Neuronal stem cell (in vitro differentiated cells): ENCODE measurements at regions not wholly inside any gene's neighbourhood (a gene's known extent, or its start where the extent isn't known, plus 50 kb on each side); places are given as distances from the start of the nearest gene placed in this dataset.
"Not testable (repeated sequence)": the region's sequence is repeated elsewhere in the genome, so short reads cannot be mapped to it uniquely, and the experiment has no call there.

Source experiments
- DNase-seq: peaks from one replicate; pipeline ENCODE4 v3.0.0-alpha.2; 2013; ENCODE audit warnings: low spot score
- H2AFZ ChIP-seq: one replicate; pipeline ENCODE4 v1.6.1; 2013; ENCODE audit warnings: mild to moderate bottlenecking, low read length, inconsistent platforms
- H2AK5ac ChIP-seq: 2 replicates; pipeline ENCODE4 v1.6.1; 2013; ENCODE audit warnings: low read depth, mild to moderate bottlenecking, inconsistent platforms, low read length, moderate library complexity, mixed read lengths
- H2BK120ac ChIP-seq: 2 replicates; pipeline ENCODE4 v1.6.1; 2013; ENCODE audit warnings: low read depth, mild to moderate bottlenecking, inconsistent platforms, low read length, moderate library complexity, mixed read lengths
- H2BK12ac ChIP-seq: one replicate; pipeline ENCODE4 v1.6.1; 2013; ENCODE audit warnings: low read length, inconsistent platforms
- H2BK15ac ChIP-seq: 2 replicates; pipeline ENCODE4 v1.6.1; 2013; ENCODE audit warnings: mild to moderate bottlenecking, low read length, inconsistent platforms, mixed read lengths
- H2BK5ac ChIP-seq: one replicate; pipeline ENCODE4 v1.6.1; 2013; ENCODE audit warnings: inconsistent platforms, mild to moderate bottlenecking, low read length, moderate library complexity
- H3K14ac ChIP-seq: one replicate; pipeline ENCODE4 v1.6.1; 2013; ENCODE audit warnings: low read length, inconsistent platforms
- H3K18ac ChIP-seq: 2 replicates; pipeline ENCODE4 v1.6.1; 2013; ENCODE audit warnings: low read length, inconsistent platforms
- H3K23ac ChIP-seq: 2 replicates; pipeline ENCODE4 v1.6.1; 2013; ENCODE audit warnings: low read depth, mild to moderate bottlenecking, mixed read lengths, low read length, inconsistent platforms; ENCODE audit not compliant: poor library complexity
- H3K27ac ChIP-seq: replicated peaks from 3 replicates; pipeline ENCODE4 v1.5.1; 2013; ENCODE audit warnings: low read length, inconsistent platforms
- H3K27me3 ChIP-seq, 3 experiments: 2 replicates each; pipeline ENCODE4 v1.6.1; 2013; ENCODE audit warnings: low read length in 3 of 3, mild to moderate bottlenecking in 2 of 3, inconsistent platforms in 1 of 3, low read depth in 1 of 3, mixed read lengths in 1 of 3, moderate library complexity in 1 of 3; ENCODE audit not compliant: control insufficient read depth in 3 of 3, insufficient read depth in 3 of 3
- H3K36me3 ChIP-seq, 2 donors: replicated peaks in 1 of 2; 2 replicates each; pipeline ENCODE4 v1.6.1; 2013; ENCODE audit warnings: low read length in 2 of 2; ENCODE audit not compliant: control insufficient read depth in 2 of 2, insufficient read depth in 2 of 2
- H3K4ac ChIP-seq: 2 replicates; pipeline ENCODE4 v1.6.1; 2013; ENCODE audit warnings: inconsistent platforms, mild to moderate bottlenecking, low read length, moderate library complexity
- H3K4me1 ChIP-seq, 2 donors: 1 replicate in 1 of 2; 2 replicates in 1 of 2; pipeline ENCODE4 v1.6.1; 2013; ENCODE audit warnings: low read length in 2 of 2, low read depth in 1 of 2; ENCODE audit not compliant: control insufficient read depth in 2 of 2, insufficient read depth in 1 of 2
- H3K4me2 ChIP-seq: one replicate; pipeline ENCODE4 v1.6.1; 2013; ENCODE audit warnings: mild to moderate bottlenecking, low read length, inconsistent platforms; ENCODE audit not compliant: insufficient read depth, poor library complexity, severe bottlenecking
- H3K4me3 ChIP-seq, 2 donors: 2 replicates each; pipeline ENCODE4 v1.5.1; 2013; ENCODE audit warnings: low read length in 2 of 2, mild to moderate bottlenecking in 2 of 2, inconsistent platforms in 1 of 2, moderate library complexity in 1 of 2
- H3K79me1 ChIP-seq: one replicate; pipeline ENCODE4 v1.6.1; 2013; ENCODE audit warnings: low read depth, mild to moderate bottlenecking, inconsistent platforms, low read length, moderate library complexity
- H3K9ac ChIP-seq: one replicate; pipeline ENCODE4 v1.6.1; 2013; ENCODE audit warnings: mild to moderate bottlenecking, low read depth, low read length, inconsistent platforms; ENCODE audit not compliant: poor library complexity
- H3K9me3 ChIP-seq, 2 donors: replicated peaks in 1 of 2; 2 replicates each; pipeline versions ENCODE3 to v1.6.1; 2013; ENCODE audit warnings: low read length in 2 of 2, mild to moderate bottlenecking in 2 of 2, inconsistent platforms in 1 of 2, low read depth in 1 of 2, mixed read lengths in 1 of 2, moderate library complexity in 1 of 2; ENCODE audit not compliant: control insufficient read depth in 2 of 2, insufficient read depth in 1 of 2
- H4K8ac ChIP-seq: one replicate; pipeline ENCODE4 v1.6.1; 2013; ENCODE audit warnings: low read depth, mild to moderate bottlenecking, inconsistent platforms, low read length, moderate library complexity
- H4K91ac ChIP-seq: one replicate; pipeline ENCODE4 v1.6.1; 2013; ENCODE audit warnings: low read length, low read depth, mild to moderate bottlenecking, inconsistent platforms; ENCODE audit not compliant: poor library complexity
- WGBS, 2 donors: extraction: QIAGEN DNeasy Blood & Tissue Kit; methylation state at CpG; one replicate each; pipeline ENCODE4 v1.1.7; 2013; ENCODE audit warnings: missing lambda C conversion rate in 2 of 2, mixed read lengths in 1 of 2; ENCODE audit not compliant: insufficient read length in 2 of 2, insufficient replicate concordance in 1 of 2; ENCODE audit errors: extremely low coverage in 2 of 2; 5-methylcytosine and 5-hydroxymethylcytosine counted together

GRCh38 chr7:112551521-112551920 is 70.7 kb downstream of the LSMEM1 start:
- not testable (repeated sequence) for H3K14ac ChIP-seq, DNase-seq, H2AK5ac ChIP-seq, H2BK5ac ChIP-seq, H4K8ac ChIP-seq, H3K9ac ChIP-seq, H3K27me3 ChIP-seq, H2AFZ ChIP-seq, H3K9me3 ChIP-seq, H3K4ac ChIP-seq, H2BK15ac ChIP-seq, H2BK120ac ChIP-seq, H3K18ac ChIP-seq, H3K4me3 ChIP-seq, H3K79me1 ChIP-seq, H3K23ac ChIP-seq, H3K27ac ChIP-seq, H3K4me1 ChIP-seq, H2BK12ac ChIP-seq, H4K91ac ChIP-seq, H3K4me2 ChIP-seq, H3K36me3 ChIP-seq
- no CpG with 5 or more reads among the region's 30 CpGs for WGBS, 2 donors

- H3K4me2 ChIP-seq = no peak overlapping the region
- H2AK5ac ChIP-seq = no peak overlapping the region
- H3K14ac ChIP-seq = no peak overlapping the region
- H3K27ac ChIP-seq = no peak overlapping the region
- no peak for DNase-seq
- H4K91ac ChIP-seq = no peak overlapping the region
- H3K23ac ChIP-seq = no peak overlapping the region
- H2AFZ ChIP-seq = no peak overlapping the region
- no peaks in the 10 kb centered on the region for H3K36me3 ChIP-seq
- no peaks in the 10 kb centered on the region for H3K27me3 ChIP-seq
- H3K9ac ChIP-seq = no peak overlapping the region
- H3K4ac ChIP-seq = no peak overlapping the region
- H3K9me3 ChIP-seq = peaks cover 0 to 3% of the 10 kb centered on the region in 2 donors
- no peaks in the 10 kb centered on the region for H3K4me1 ChIP-seq
- no peak overlapping the region for H2BK5ac ChIP-seq
- H3K4me3 ChIP-seq = no peak overlapping the region
- H2BK12ac ChIP-seq = no peak overlapping the region
- no peaks in the 10 kb centered on the region for H3K79me1 ChIP-seq
- H2BK15ac ChIP-seq = no peak overlapping the region
- no peak overlapping the region for H3K18ac ChIP-seq
- H4K8ac ChIP-seq = no peak overlapping the region
- no peak overlapping the region for H2BK120ac ChIP-seq
Observed at GRCh38 chr7:112554591-112554990, 73.8 kb downstream of the LSMEM1 start.

GRCh38 chr7:112556633-112557032 is 75.8 kb downstream of the LSMEM1 start:
- no peaks in the 10 kb centered on the region for H3K27me3 ChIP-seq

GRCh38 chr7:112566442-112567324 is 85.9 kb downstream of the LSMEM1 start:
- H4K8ac ChIP-seq = no peak overlapping the region
- H2BK120ac ChIP-seq = no peak overlapping the region
- H2AK5ac ChIP-seq = no peak overlapping the region
- no peaks in the 10 kb centered on the region for H3K36me3 ChIP-seq
- no peak overlapping the region for H3K4ac ChIP-seq
- H2BK12ac ChIP-seq = no peak overlapping the region
- H3K4me3 ChIP-seq = no peak overlapping the region
- H3K27me3 ChIP-seq = no peaks in the 10 kb centered on the region
- H3K9me3 ChIP-seq = no peaks in the 10 kb centered on the region
- no peak overlapping the region for H3K23ac ChIP-seq
- H3K18ac ChIP-seq = no peak overlapping the region
- no peak overlapping the region for H2BK15ac ChIP-seq
- no peak overlapping the region for H2AFZ ChIP-seq
- H2BK5ac ChIP-seq = no peak overlapping the region
- no peaks in the 10 kb centered on the region for H3K79me1 ChIP-seq
- no peaks in the 10 kb centered on the region for H3K4me1 ChIP-seq
- WGBS, 2 donors = no CpG with 5 or more reads among the region's 8 CpGs
- no peak overlapping the region for H3K9ac ChIP-seq
- no peak overlapping the region for H3K4me2 ChIP-seq
- no peak overlapping the region for H3K27ac ChIP-seq
- no peak overlapping the region for H4K91ac ChIP-seq
- H3K14ac ChIP-seq = no peak overlapping the region
- DNase-seq = no peak

More at GRCh38 chr7:112556633-112557032, 75.8 kb downstream of the LSMEM1 start:
- no peak overlapping the region for H3K4ac ChIP-seq
- no peak overlapping the region for H3K4me2 ChIP-seq
- H3K27ac ChIP-seq = no peak overlapping the region
- H3K79me1 ChIP-seq = no peaks in the 10 kb centered on the region
- H3K9me3 ChIP-seq = no peaks in the 10 kb centered on the region
- H4K91ac ChIP-seq = no peak overlapping the region
- H3K4me1 ChIP-seq = no peaks in the 10 kb centered on the region
- no peak overlapping the region for H2BK12ac ChIP-seq
- no peak overlapping the region for H2AK5ac ChIP-seq
- no peak overlapping the region for H2BK15ac ChIP-seq
- H2BK5ac ChIP-seq = no peak overlapping the region
- no peak overlapping the region for H2AFZ ChIP-seq
- H2BK120ac ChIP-seq = no peak overlapping the region
- H3K36me3 ChIP-seq = no peaks in the 10 kb centered on the region
- H4K8ac ChIP-seq = no peak overlapping the region
- H3K4me3 ChIP-seq = no peak overlapping the region
- WGBS, 2 donors = no CpG with 5 or more reads among the region's 1 CpG
- no peak overlapping the region for H3K9ac ChIP-seq
- no peak for DNase-seq
- H3K14ac ChIP-seq = no peak overlapping the region
- H3K18ac ChIP-seq = no peak overlapping the region
- H3K23ac ChIP-seq = no peak overlapping the region
